Heart left ventricle (tissue), 13 donors: ENCODE measurements at regions not wholly inside any gene's neighbourhood (a gene's known extent, or its start where the extent isn't known, plus 50 kb on each side); places are given as distances from the start of the nearest gene placed in this dataset.

Experiments used
- CTCF ChIP-seq, 12 donors: fragments of 200-600 bp; sonication (generic) in 4 of 12; IDR thresholded peaks; one replicate each; pipeline versions ENCODE4 v1.5.0 to v1.8.0; 2018 to 2022; ENCODE audit warnings: antibody characterized with exemption in 12 of 12, mild to moderate bottlenecking in 5 of 12
- POLR2A ChIP-seq, 2 donors: fragments of 450-650 bp; IDR thresholded peaks; one replicate each; pipeline ENCODE4 v1.6.1; 2017; ENCODE audit warnings: antibody characterized with exemption in 2 of 2, mild to moderate bottlenecking in 2 of 2, moderate library complexity in 2 of 2
- donor health status: ischemic (EF 13 %, LVEDD 7.1; RV severe dilation, severe dysfunction).
- donor health status: DM: no; HTN: yes; CAD: no.
- donor health status: DM: no; HTN: no; CAD: no.
- donor health status: ischemic (EF 25% LVEDD 6.9; RV normal size, moderate dysfunction).
- donor health status: ischemic (EF 25% LVEDD 5.7; RV mildly dilated, moderate dysfunction).
- donor health status: ischemic (EF 35%, LVEDD 5.7; RV mildly dilated, moderate dysfunction).
- donor health status: nonischemic (EF 11% LVEDD 7.7; RV severe dilation, severe dysfunction).
- donor health status: DM: yes; HTN: yes; CAD: no.
- donor health status: PGD.
- donor health status: ischemic (EF 29% LVEDD 5.4; RV normal size, mild dysfunction).
- donor health status: nonischemic (EF 23%, LVEDD 6.1; RV moderate dilation, normal function).

- TF ChIP-seq CTCF (IDR thresholded peaks at IDR 0.05) (no peak), POLR2A (IDR thresholded peaks at IDR 0.05) (no peak)
Observed at GRCh38 chr13:29975283-29975682, 124.9 kb upstream of the UBL3 start.
